GM12873 (cell line): ENCODE measurements at regions not wholly inside any gene's neighbourhood (a gene's known extent, or its start where the extent isn't known, plus 50 kb on each side); places are given as distances from the start of the nearest gene placed in this dataset.

ENCODE experiments used
- CTCF ChIP-seq: IDR thresholded peaks from 2 replicates; pipeline ENCODE4 v1.5.1; 2012; ENCODE audit warnings: low read depth, mild to moderate bottlenecking, moderate library complexity, low read length, control low read depth; ENCODE audit not compliant: insufficient read depth; ENCODE audit errors: missing control alignments

GRCh38 chr9:134271338-134272301, 54.6 kb upstream of the RXRA start:
- TF ChIP-seq CTCF, result no peak

GRCh38 chr9:134272302-134273023, 53.8 kb upstream of the RXRA start:
- no peak for TF ChIP-seq CTCF

- TF ChIP-seq CTCF, result no peak
Measured at GRCh38 chr9:134273647-134274046, 52.6 kb upstream of the RXRA start.

- TF ChIP-seq CTCF, result no peak
Measured at GRCh38 chr9:134275375-134275774, 50.9 kb upstream of the RXRA start.

GRCh38 chr9:134276453-134277245, 49.6 kb upstream of the RXRA start:
- no peak for TF ChIP-seq CTCF
